Omental fat pad (tissue), 3 donors: ENCODE measurements at regions not wholly inside any gene's neighbourhood (a gene's known extent, or its start where the extent isn't known, plus 50 kb on each side); places are given as distances from the start of the nearest gene placed in this dataset.

Source experiments
- ATAC-seq: fragments of 150-250 bp; one replicate; pipeline ENCODE4 v1.9.1; 2016; ENCODE audit warnings: mild to moderate bottlenecking, moderate library complexity; ENCODE audit not compliant: low FRiP score
- DNase-seq: peaks from one replicate; pipeline ENCODE4 v3.0.0-alpha.2; 2019; ENCODE audit warnings: low spot score
- CTCF ChIP-seq, 3 donors: fragments of 450-650 bp; IDR thresholded peaks; one replicate each; pipeline ENCODE4 v1.5.1; 2016 to 2017; ENCODE audit warnings: antibody characterized with exemption in 3 of 3, mild to moderate bottlenecking in 3 of 3, moderate library complexity in 2 of 3

GRCh38 chr6:84278321-84278998 is 51.0 kb upstream of the CEP162 start:
- DNase-seq (no peak), ATAC-seq (no peak)
- TF ChIP-seq CTCF (IDR thresholded peaks at IDR 0.05), result no peak
